Body of pancreas (tissue), 4 donors: ENCODE measurements at regions not wholly inside any gene's neighbourhood (a gene's known extent, or its start where the extent isn't known, plus 50 kb on each side); places are given as distances from the start of the nearest gene placed in this dataset.

ENCODE experiments used
- POLR2A ChIP-seq, 3 donors: fragments of 450-650 bp; IDR thresholded peaks; one replicate each; pipeline ENCODE4 v1.6.1; 2016; ENCODE audit warnings: antibody characterized with exemption in 3 of 3, mild to moderate bottlenecking in 2 of 3
- TF ChIP-seq, protein P1 (sequence below), 7 experiments: fragments of 450-650 bp in 4 of 7; fragments of 200-600 bp in 3 of 7; sonication (generic) in 3 of 7; IDR thresholded peaks; one replicate each; pipeline ENCODE4 v1.5.1; 2016 to 2019; ENCODE audit warnings: antibody characterized with exemption in 7 of 7

- TF ChIP-seq, protein P1, sequence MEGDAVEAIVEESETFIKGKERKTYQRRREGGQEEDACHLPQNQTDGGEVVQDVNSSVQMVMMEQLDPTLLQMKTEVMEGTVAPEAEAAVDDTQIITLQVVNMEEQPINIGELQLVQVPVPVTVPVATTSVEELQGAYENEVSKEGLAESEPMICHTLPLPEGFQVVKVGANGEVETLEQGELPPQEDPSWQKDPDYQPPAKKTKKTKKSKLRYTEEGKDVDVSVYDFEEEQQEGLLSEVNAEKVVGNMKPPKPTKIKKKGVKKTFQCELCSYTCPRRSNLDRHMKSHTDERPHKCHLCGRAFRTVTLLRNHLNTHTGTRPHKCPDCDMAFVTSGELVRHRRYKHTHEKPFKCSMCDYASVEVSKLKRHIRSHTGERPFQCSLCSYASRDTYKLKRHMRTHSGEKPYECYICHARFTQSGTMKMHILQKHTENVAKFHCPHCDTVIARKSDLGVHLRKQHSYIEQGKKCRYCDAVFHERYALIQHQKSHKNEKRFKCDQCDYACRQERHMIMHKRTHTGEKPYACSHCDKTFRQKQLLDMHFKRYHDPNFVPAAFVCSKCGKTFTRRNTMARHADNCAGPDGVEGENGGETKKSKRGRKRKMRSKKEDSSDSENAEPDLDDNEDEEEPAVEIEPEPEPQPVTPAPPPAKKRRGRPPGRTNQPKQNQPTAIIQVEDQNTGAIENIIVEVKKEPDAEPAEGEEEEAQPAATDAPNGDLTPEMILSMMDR (IDR thresholded peaks at IDR 0.05) = no peak
- TF ChIP-seq POLR2A (IDR thresholded peaks at IDR 0.05) = no peak
Measured at GRCh38 chr6:121522771-121523386, 87.4 kb downstream of the GJA1 start.
